ENCODE measurements at regions not wholly inside any gene's neighbourhood (a gene's known extent, or its start where the extent isn't known, plus 50 kb on each side); places are given as distances from the start of the nearest gene placed in this dataset.

DNA sequence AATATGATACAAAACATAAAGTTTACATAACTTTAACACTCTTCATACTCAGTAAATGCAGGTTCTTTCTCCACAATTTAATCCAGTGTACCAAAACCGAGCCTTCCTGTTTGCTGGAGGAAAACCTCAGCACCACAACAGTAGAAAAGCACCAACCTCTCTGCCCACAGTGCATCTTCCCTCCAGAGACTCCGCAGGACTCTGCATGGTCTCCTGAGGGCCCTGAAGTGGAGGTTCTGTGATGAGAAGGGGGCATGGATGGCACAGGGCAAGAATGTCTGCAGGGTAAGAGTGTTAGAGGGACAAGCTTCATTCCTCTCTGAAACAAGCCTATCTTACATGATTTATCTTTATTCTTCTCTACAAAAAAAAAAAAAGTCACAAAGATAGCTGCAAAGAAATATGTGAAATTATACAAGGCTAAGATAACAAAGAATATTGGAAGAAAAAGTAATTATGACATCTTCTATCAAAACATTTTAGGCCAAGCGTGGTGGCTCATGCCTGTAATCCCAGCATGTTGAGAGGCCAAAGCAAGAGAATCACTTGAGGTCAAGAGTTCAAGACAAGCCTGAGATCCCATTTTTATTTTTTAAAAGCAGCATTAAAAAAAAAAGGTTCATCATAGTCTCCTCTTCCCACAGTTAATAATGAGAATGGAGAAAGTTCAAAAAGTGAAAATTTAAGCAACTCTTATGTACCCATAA, 102.0 kb downstream of the VPREB1 start:
- no peak for DNase-seq

- no peak for DNase-seq
Measured at GRCh38 chr22:22348127-22348814, 103.7 kb downstream of the VPREB1 start.

- DNase-seq: no peak
Measured at GRCh38 chr22:22348815-22349454, 104.3 kb downstream of the VPREB1 start.

- DNase-seq: no peak
Measured at GRCh38 chr22:22349455-22349836, 104.9 kb downstream of the VPREB1 start.

DNA sequence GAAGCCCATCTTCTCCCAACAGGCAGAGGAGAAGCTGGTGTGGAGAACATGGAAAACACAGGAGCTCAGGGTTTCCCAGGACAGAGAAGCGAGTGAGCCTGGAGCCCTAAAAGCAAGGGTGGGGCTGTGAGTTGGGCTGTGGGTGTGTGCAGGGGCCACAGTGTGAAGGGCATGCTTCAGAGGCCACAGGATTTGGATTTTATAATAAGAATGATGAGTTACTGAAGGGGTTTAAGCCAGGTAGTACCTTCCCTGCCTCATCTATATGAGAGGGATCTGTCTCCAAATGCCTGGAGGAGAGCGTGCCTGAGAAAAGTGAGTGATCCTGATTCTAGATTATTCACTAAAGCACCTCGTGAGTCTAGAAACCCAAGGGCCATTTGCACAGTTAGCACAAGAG, 106.8 kb downstream of the VPREB1 start:
- DNase-seq: no peak

DNA sequence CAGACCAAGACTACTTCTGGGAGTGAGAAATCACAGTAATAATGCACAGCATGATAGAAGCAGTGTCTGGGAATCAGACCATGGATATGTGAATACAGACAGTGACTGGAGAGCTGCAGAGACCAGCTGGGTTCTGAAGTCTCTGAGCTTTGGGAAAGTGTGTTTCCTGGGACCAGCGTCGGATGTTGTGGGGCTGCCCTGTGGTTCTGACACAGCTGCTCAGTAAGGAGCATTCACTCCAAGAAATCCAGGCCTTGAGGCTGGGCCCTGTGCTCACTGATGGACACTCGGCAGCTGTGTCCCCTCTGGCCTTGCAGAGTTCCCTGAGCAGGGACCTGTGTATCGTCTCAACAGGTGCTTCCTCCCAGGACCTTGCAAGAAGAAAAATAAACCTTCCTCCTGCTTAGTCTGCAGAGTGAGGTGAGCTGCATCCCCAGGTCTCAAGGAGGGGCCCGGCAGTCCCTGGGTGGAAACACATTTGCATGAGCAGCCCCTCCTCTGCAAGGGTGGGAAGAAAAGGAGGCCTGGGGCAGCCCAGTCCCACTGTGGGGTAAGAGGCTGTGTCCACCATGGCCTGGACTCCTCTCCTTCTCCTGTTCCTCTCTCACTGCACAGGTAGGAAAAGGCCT, 107.9 kb downstream of the VPREB1 start:
- DNase-seq: no peak

DNA sequence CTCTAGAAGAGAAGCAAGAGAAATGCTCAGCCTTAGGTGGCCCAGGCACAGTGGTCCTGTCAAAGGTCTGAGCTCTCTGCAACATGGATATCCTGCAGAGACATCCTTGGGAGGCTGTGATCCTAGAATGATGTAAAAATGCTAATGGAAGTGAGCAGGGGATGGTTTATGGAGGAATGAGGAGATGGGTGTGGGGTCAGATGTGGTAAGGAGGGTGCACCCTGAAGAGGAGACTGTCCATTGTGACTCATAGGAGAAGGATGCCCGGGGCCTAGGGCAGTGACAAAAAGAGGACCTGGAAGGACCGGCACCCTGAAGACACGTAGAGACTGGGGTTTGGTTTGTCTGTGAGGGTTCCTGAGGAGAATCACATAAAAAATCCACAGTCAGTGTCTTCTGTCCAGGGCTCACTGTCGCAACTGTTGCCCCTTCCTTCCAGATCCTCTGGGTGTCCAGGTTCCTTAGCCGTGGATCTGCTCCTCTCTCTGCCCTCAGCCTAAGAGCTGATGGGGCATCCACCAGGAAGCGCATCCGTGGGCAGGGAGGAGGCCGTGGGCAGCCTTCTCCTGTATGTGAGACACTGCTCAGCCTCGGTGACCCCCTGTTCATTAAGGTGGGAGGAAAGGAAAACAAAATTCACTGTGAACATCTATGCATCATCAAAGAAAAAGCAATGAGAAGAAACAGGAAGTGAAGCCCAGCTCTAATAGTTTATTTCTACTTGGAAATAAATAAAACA, 110.7 kb downstream of the VPREB1 start:
- DNase-seq: no peak

DNA sequence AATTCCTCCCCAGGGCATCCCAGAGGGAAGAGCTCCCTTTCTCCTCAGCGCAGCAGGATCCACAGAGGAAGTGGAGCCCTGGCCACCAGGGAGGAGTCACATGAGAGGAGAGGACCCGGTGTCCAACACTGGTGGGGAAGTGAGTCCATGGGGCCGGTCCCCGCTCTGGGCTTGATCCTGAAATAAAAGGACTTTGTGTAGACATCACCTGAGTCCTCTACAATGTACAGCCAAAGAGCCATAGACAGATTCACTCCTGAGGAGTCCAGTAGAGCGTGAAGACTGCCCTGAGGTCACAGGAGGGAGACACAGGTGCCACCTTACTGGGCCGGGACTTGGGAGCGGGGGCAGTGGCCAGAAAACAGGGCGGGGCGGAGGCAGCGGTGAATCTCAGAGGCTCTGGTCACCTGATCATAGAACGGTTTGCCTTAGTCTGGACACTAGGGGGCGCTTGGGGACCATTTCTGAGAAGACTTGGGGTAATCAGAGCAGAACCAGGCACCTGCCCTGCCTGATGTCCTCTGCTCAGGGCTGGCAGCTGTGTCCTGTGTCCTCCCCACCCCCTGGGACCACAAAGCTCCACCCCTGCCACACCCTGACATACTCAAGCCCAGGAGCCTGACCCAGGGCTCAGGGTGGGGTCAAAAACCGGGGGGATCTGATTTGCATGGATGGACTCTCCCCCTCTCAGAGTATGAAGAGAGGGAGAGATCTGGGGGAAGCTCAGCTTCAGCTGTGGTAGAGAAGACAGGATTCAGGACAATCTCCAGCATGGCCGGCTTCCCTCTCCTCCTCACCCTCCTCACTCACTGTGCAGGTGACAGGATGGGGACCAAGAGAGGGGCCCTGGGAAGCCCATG, 112.7 kb downstream of the VPREB1 start:
- peak; percentile 85 for DNase-seq

DNA sequence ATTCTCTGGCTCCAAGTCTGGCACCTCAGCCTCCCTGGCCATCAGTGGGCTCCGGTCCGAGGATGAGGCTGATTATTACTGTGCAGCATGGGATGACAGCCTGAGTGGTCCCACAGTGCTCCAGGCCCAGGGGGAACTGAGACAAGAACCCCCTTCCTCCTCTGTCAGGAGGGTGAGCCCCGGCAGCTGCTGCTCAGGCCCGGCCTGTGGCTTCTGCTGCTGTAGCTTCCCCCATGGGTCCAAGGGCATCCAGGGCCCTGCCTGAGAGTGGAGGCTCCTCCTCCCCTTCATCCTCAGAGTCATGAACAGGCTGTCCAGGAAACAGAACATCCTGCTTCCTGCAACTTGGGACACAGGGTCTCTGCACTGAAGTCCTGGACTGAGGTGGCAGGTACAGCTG, 113.6 kb downstream of the VPREB1 start:
- DNase-seq: no peak

GRCh38 chr22:22358686-22359085, 114.1 kb downstream of the VPREB1 start:
- DNase-seq: no peak

DNA sequence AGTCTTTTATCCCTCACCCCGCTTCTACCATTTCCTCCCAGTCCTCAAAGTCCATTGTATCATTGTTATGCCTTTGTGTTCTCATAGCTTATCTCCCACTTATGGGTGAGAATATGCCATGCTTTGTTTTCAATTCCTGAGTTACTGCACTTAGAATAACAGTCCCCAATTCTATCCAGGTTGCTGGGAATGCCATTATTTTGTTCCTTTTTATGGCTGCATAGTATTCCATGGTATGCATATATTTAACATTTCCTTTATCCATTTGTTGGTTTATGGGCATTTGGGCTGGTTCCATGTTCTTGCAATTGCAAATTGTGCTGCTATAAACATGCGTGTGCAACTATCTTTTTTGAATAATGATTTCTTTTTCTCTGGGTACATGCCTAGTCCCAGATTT, 114.9 kb downstream of the VPREB1 start:
- DNase-seq: no peak

DNA sequence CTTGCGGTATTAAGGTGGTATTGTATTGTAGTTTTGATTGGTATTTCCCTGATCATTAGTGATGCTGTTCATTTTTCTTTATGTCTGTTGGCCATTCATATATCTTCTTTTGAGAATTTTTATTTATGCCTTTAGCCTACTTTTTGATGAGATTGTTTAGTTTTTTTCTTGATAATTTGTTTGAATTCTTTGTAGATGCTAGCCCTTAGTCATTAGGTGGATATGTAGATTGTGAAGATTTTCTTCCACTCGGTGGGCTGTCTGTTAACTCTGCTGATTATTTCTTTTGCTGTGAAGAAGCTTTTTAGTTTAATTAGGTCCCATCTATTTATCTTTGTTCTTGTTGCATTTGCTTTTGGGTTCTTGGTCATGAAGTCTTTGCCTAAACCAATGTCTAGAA, 115.4 kb downstream of the VPREB1 start:
- DNase-seq: no peak

- DNase-seq: no peak
Measured at GRCh38 chr22:22362311-22362710, 117.7 kb downstream of the VPREB1 start.

- DNase-seq: no peak
Measured at GRCh38 chr22:22362936-22363335, 118.3 kb downstream of the VPREB1 start.

GRCh38 chr22:22364207-22364606, 119.6 kb downstream of the VPREB1 start:
- DNase-seq: no peak

GRCh38 chr22:22366537-22366936, 122.0 kb downstream of the VPREB1 start:
- no peak for DNase-seq

GRCh38 chr22:22368516-22368915, 123.9 kb downstream of the VPREB1 start:
- DNase-seq: no peak

DNA sequence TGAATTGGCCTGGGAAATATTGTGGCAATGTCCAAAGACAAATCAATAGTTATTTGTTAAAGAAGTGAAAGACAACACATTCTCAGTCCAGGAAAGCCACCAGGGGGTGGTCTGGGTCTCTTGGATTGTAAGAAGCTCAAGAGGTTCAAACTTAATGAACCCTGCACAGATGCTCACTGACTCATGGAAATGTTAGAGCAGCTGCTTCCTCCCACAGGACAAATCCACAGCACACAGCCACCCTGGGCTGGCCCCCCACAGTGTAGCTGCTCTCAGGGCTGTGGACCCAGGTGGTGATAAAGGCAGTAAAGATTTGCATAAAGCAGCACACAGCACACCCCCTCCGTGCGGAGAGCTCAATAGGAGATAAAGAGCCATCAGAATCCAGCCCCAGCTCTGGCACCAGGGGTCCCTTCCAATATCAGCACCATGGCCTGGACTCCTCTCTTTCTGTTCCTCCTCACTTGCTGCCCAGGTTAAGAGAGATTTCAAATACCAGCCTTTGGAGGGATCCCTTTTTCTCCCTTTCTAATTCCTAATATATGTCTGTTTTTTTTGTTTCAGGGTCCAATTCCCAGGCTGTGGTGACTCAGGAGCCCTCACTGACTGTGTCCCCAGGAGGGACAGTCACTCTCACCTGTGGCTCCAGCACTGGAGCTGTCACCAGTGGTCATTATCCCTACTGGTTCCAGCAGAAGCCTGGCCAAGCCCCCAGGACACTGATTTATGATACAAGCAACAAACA, 124.8 kb downstream of the VPREB1 start:
- DNase-seq: peak; percentile 90

- DNase-seq: no peak
Measured at GRCh38 chr22:22369964-22370270, 125.3 kb downstream of the VPREB1 start.

DNA sequence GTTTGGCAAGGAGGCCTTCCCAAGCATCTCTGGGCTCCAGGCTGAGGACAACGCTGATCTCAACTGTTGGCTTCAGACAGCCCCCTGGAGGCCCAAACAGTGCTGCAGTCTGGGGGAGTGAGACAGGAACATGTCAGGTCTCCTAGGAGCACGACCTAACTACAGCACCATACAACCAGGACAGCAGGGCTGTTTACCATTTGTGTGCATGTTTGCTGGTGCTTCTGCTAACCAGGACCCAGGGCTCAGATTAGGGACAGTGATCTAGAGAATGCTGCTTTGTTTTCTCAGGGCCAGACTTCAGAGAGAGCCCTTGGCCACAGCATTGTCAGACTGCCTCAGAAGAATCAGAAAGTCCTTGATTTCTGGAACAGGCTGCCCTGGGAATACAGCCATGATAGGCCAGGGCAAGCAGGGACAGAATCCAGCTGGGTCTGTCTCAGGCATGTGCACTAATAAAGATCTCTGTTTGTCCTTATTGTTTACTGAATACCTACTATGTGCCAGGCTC, 126.5 kb downstream of the VPREB1 start:
- DNase-seq: no peak

- DNase-seq: no peak
Measured at GRCh38 chr22:22372086-22372485, 127.5 kb downstream of the VPREB1 start.

Data from NCI-H345 (cell line).